Stimulated activated naive CD4-positive, alpha-beta T cell (primary cell): ENCODE measurements at regions not wholly inside any gene's neighbourhood (a gene's known extent, or its start where the extent isn't known, plus 50 kb on each side); places are given as distances from the start of the nearest gene placed in this dataset.

Source experiments
- DNase-seq, 6 experiments: peaks; one replicate each; lab custom pipeline; 2025; lab: John Stamatoyannopoulos, UW

DNA sequence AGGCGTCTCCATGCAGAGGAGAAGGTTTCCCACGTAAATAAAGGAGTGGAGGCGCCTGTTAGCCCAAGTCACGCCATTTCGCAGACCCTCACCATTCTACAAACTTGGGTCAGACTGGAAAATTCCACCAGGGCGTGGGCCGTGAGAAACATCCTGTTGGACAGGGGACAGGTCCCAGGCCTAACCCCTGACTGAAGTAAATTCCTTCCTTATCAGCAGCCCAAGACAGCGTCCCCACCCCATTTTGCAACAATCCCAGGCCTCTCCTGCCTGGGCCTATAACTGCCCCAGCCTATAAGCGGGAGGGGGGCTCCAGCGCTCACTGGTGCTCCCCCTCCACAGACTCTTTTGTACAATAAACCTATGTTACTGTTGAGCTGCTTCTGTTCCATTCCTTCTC, 57.3 kb upstream of the CBLN2 start:
- no peak for DNase-seq
